BJ (cell line): ENCODE measurements at regions not wholly inside any gene's neighbourhood (a gene's known extent, or its start where the extent isn't known, plus 50 kb on each side); places are given as distances from the start of the nearest gene placed in this dataset.

ENCODE experiments used
- CTCF ChIA-PET: fragments of 350-600 bp; formaldehyde crosslinking; extraction: SDS; loops from one replicate; lab custom pipeline; 2021; ENCODE audit warnings: antibody characterized with exemption, inconsistent platforms; lab: Yijun Ruan, JAX
- POLR2A ChIA-PET: fragments of 300-600 bp; sonication (Branson Sonifier 250); formaldehyde crosslinking; extraction: SDS; loops from one replicate; lab custom pipeline; 2021; ENCODE audit warnings: antibody characterized with exemption; lab: Charles Lee
- DNase-seq: peaks from one replicate; pipeline ENCODE4 v3.0.0-alpha.2; 2011; ENCODE audit warnings: low read depth
- H3K27me3 ChIP-seq: 2 replicates; pipeline ENCODE4 v1.6.0; 2011; ENCODE audit warnings: low read length; ENCODE audit not compliant: control insufficient read depth, insufficient read depth
- H3K36me3 ChIP-seq: 2 replicates; pipeline ENCODE4 v1.5.1; 2011; ENCODE audit warnings: low read length; ENCODE audit not compliant: control insufficient read depth, insufficient read depth
- H3K4me3 ChIP-seq: 2 replicates; pipeline ENCODE4 v1.5.1; 2011; ENCODE audit warnings: low read depth, mild to moderate bottlenecking, control low read depth, low read length
- CTCF ChIP-seq: IDR thresholded peaks from 2 replicates; pipeline ENCODE4 v1.5.1; 2011; ENCODE audit warnings: low read depth, mild to moderate bottlenecking, control low read depth, inconsistent platforms, low read length, moderate library complexity; ENCODE audit not compliant: insufficient read depth

DNA sequence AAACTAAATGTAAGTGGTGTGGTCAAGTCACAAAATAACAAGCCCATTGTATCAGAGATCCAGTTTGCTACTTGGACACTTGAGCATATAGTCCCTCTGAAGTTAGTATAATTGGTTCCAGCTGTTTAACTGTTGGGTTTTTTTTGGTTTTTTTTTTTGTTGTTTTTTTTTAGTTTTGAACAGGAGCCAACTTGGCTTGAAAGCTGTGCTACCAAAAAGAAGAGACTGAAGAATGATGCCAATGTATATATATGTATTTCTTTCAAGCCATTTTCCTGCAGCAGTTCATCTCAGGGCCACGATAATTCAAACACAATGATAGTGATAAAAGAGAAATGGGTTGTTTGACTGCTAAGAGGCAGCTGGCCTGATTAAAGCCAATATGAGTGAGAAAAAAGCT, 138.3 kb downstream of the PCDH18 start:
- DNase-seq: no peak
- POLR2A ChIA-PET: no interaction called here
- CTCF ChIA-PET: no interaction called here

DNA sequence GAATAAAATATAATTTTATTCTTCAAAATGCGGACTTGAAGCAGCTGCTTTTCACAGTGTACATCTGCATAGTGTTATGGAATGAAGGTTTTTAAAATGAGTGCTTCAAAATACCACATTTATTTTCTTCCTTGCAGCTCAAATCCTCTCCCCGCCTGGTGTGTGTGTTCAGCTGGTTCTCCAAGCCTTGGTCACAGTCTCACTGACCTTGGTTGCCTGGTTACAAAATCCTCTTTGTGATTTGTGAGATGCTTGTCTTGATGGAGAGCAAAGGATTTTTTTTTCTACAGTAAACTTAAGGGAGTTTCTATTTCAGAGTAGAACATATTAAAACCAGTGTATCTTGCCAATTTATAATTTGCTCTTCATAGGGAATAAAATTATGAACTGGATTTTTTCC, 139.2 kb downstream of the PCDH18 start:
- no peak for TF ChIP-seq CTCF
- ChIA-PET POLR2A (no interaction called here), CTCF (no interaction called here)
- no peaks in the 10 kb centered on the region for H3K27me3 ChIP-seq
- no peak for DNase-seq
- H3K36me3 ChIP-seq: no peaks in the 10 kb centered on the region
- H3K4me3 ChIP-seq: no peak overlapping the region

More for the DNA sequence above, 138.3 kb downstream of the PCDH18 start:
- no peak overlapping the region for H3K4me3 ChIP-seq
- H3K27me3 ChIP-seq: no peaks in the 10 kb centered on the region
- TF ChIP-seq CTCF: no peak
- no peaks in the 10 kb centered on the region for H3K36me3 ChIP-seq

- H3K4me3 ChIP-seq: no peak overlapping the region
- no peaks in the 10 kb centered on the region for H3K27me3 ChIP-seq
- TF ChIP-seq CTCF: no peak
- ChIA-PET CTCF (no interaction called here), POLR2A (no interaction called here)
- H3K36me3 ChIP-seq: no peaks in the 10 kb centered on the region
- peak; percentile 73 for DNase-seq
These were observed 141.6 kb downstream of the PCDH18 start for GRCh38 chr4:137390707-137391106.

DNA sequence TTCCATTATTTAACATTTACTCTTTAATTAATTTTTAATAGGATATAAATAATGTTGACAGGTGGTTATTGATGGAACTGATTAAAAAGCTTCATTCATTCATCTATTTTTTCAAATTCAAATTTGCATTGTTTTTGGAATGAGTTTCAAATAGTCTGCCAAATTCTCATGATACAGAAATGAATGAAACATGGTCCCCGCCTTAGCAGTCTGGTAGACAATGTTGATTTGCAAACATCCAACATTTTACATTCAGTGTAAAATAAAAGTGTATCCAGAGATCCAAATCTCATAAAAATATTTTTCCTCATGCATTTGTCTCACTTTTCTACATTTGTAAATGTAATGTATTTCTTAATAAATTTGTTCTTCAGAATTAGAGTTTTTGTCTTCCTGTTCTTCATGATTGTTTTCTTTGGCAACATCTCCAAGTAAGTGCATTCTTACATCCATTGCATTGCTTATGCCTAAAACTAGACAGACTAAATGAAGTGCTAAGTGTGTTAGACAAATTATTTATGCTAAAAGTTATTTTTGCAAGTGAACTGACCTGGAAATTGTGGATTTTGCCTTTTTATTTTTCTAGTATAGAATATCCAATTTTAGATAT, 142.3 kb downstream of the PCDH18 start:
- DNase-seq: no peak
- ChIA-PET POLR2A (no interaction called here), CTCF (no interaction called here)
- Histone ChIP-seq H3K36me3 (no peaks in the 10 kb centered on the region), H3K27me3 (no peaks in the 10 kb centered on the region), H3K4me3 (no peak overlapping the region)
- TF ChIP-seq CTCF: no peak

- no peak overlapping the region for H3K4me3 ChIP-seq
- H3K36me3 ChIP-seq: no peaks in the 10 kb centered on the region
- ChIA-PET POLR2A (no interaction called here), CTCF (no interaction called here)
- no peak for TF ChIP-seq CTCF
- H3K27me3 ChIP-seq: no peaks in the 10 kb centered on the region
- DNase-seq: no peak
These were observed 144.4 kb downstream of the PCDH18 start for GRCh38 chr4:137387924-137388323.
